Large intestine (tissue), 3 donors: ENCODE measurements at regions not wholly inside any gene's neighbourhood (a gene's known extent, or its start where the extent isn't known, plus 50 kb on each side); places are given as distances from the start of the nearest gene placed in this dataset.

Experiments used
- DNase-seq, 2 donors: peaks; one replicate each; pipeline versions ENCODE4 v3.0.0 to v3.0.0-alpha.2; 2013
- H3K27ac ChIP-seq: one replicate; pipeline ENCODE4 v1.5.1; 2013; ENCODE audit warnings: low read length
- H3K27me3 ChIP-seq: 2 replicates; pipeline ENCODE4 v1.6.1; 2013; ENCODE audit warnings: low read length; ENCODE audit not compliant: control insufficient read depth, insufficient read depth
- H3K36me3 ChIP-seq: 2 replicates; pipeline ENCODE4 v1.6.1; 2013; ENCODE audit warnings: low read length; ENCODE audit not compliant: control insufficient read depth, insufficient read depth
- H3K4me1 ChIP-seq: one replicate; pipeline ENCODE4 v1.6.1; 2013; ENCODE audit warnings: low read length; ENCODE audit not compliant: control insufficient read depth, insufficient read depth
- H3K4me3 ChIP-seq: one replicate; pipeline ENCODE4 v1.5.1; 2013; ENCODE audit warnings: low read length
- H3K9me3 ChIP-seq: one replicate; pipeline ENCODE4 v1.6.1; 2013; ENCODE audit warnings: mild to moderate bottlenecking, low read depth, low read length, moderate library complexity; ENCODE audit not compliant: control insufficient read depth
- WGBS: methylation state at CpG from one replicate; pipeline ENCODE4 v1.1.5; 2013; ENCODE audit warnings: low lambda C conversion rate; ENCODE audit not compliant: insufficient coverage; 5-methylcytosine and 5-hydroxymethylcytosine counted together

- Histone ChIP-seq H3K4me3 (no peak overlapping the region), H3K9me3 (no peaks in the 10 kb centered on the region), H3K4me1 (no peaks in the 10 kb centered on the region), H3K27me3 (no peaks in the 10 kb centered on the region), H3K36me3 (no peaks in the 10 kb centered on the region), H3K27ac (no peak overlapping the region)
- no CpG with 5 or more reads among the region's 3 CpGs for WGBS
- no peak for DNase-seq
These were observed 1062.2 kb upstream of the FBXO33 start for GRCh38 chr14:40494483-40494882.

- DNase-seq = no peak
- H3K27ac ChIP-seq = no peak overlapping the region
- no peaks in the 10 kb centered on the region for H3K36me3 ChIP-seq
- WGBS = no CpG with 5 or more reads among the region's 1 CpG
- H3K9me3 ChIP-seq = no peaks in the 10 kb centered on the region
- no peaks in the 10 kb centered on the region for H3K4me1 ChIP-seq
- H3K4me3 ChIP-seq = no peak overlapping the region
- H3K27me3 ChIP-seq = no peaks in the 10 kb centered on the region
These were observed 1055.6 kb upstream of the FBXO33 start for GRCh38 chr14:40487824-40488223.

GRCh38 chr14:40485688-40486087, 1053.5 kb upstream of the FBXO33 start:
- H3K27me3 ChIP-seq = no peaks in the 10 kb centered on the region
- no peaks in the 10 kb centered on the region for H3K9me3 ChIP-seq
- DNase-seq = no peak
- no peaks in the 10 kb centered on the region for H3K4me1 ChIP-seq
- no peak overlapping the region for H3K27ac ChIP-seq
- H3K4me3 ChIP-seq = no peak overlapping the region
- no peaks in the 10 kb centered on the region for H3K36me3 ChIP-seq

GRCh38 chr14:40476005-40476404, 1043.8 kb upstream of the FBXO33 start:
- Histone ChIP-seq H3K9me3 (peaks cover 3% of the 10 kb centered on the region), H3K36me3 (no peaks in the 10 kb centered on the region), H3K27ac (no peak overlapping the region), H3K27me3 (no peaks in the 10 kb centered on the region), H3K4me3 (no peak overlapping the region), H3K4me1 (no peaks in the 10 kb centered on the region)
- no CpG with 5 or more reads among the region's 1 CpG for WGBS
- DNase-seq = no peak

GRCh38 chr14:40467969-40468368, 1035.7 kb upstream of the FBXO33 start:
- H3K4me1 ChIP-seq = no peaks in the 10 kb centered on the region
- H3K9me3 ChIP-seq = peaks cover 12% of the 10 kb centered on the region
- H3K27ac ChIP-seq = no peak overlapping the region
- no peaks in the 10 kb centered on the region for H3K27me3 ChIP-seq
- no CpG with 5 or more reads among the region's 1 CpG for WGBS
- H3K36me3 ChIP-seq = no peaks in the 10 kb centered on the region
- DNase-seq = no peak
- no peak overlapping the region for H3K4me3 ChIP-seq

- Histone ChIP-seq H3K27ac (no peak overlapping the region), H3K36me3 (no peaks in the 10 kb centered on the region), H3K4me3 (no peak overlapping the region), H3K27me3 (no peaks in the 10 kb centered on the region), H3K4me1 (no peaks in the 10 kb centered on the region), H3K9me3 (peaks cover 5% of the 10 kb centered on the region)
- no CpG with 5 or more reads among the region's 2 CpGs for WGBS
- no peak for DNase-seq
These were observed 1032.3 kb upstream of the FBXO33 start for GRCh38 chr14:40464531-40464930.

- no peaks in the 10 kb centered on the region for H3K27me3 ChIP-seq
- no CpG with 5 or more reads among the region's 6 CpGs for WGBS
- no peak for DNase-seq
- H3K4me3 ChIP-seq = no peak overlapping the region
- H3K36me3 ChIP-seq = no peaks in the 10 kb centered on the region
- H3K9me3 ChIP-seq = peaks cover 5% of the 10 kb centered on the region
- H3K27ac ChIP-seq = no peak overlapping the region
- no peaks in the 10 kb centered on the region for H3K4me1 ChIP-seq
These were observed 1031.7 kb upstream of the FBXO33 start for GRCh38 chr14:40463886-40464285.

GRCh38 chr14:40452674-40453073, 1020.4 kb upstream of the FBXO33 start:
- Histone ChIP-seq H3K27ac (no peak overlapping the region), H3K36me3 (no peaks in the 10 kb centered on the region), H3K4me3 (no peak overlapping the region), H3K9me3 (peaks cover 4% of the 10 kb centered on the region), H3K4me1 (no peaks in the 10 kb centered on the region), H3K27me3 (no peaks in the 10 kb centered on the region)
- DNase-seq = no peak
- WGBS = 93% methylated on average over 1 of the region's 1 CpG

- no CpG with 5 or more reads among the region's 3 CpGs for WGBS
- Histone ChIP-seq H3K27me3 (no peaks in the 10 kb centered on the region), H3K4me3 (no peak overlapping the region), H3K9me3 (no peaks in the 10 kb centered on the region), H3K27ac (no peak overlapping the region), H3K4me1 (no peaks in the 10 kb centered on the region), H3K36me3 (no peaks in the 10 kb centered on the region)
- no peak for DNase-seq
These were observed 1014.8 kb upstream of the FBXO33 start for GRCh38 chr14:40447017-40447416.

GRCh38 chr14:40445020-40445419, 1012.8 kb upstream of the FBXO33 start:
- Histone ChIP-seq H3K4me1 (no peaks in the 10 kb centered on the region), H3K27me3 (no peaks in the 10 kb centered on the region), H3K9me3 (no peaks in the 10 kb centered on the region), H3K4me3 (no peak overlapping the region), H3K36me3 (no peaks in the 10 kb centered on the region), H3K27ac (no peak overlapping the region)
- 94% methylated on average over 5 of the region's 5 CpGs for WGBS
- no peak for DNase-seq

- H3K27ac ChIP-seq = no peak overlapping the region
- H3K36me3 ChIP-seq = no peaks in the 10 kb centered on the region
- 83% methylated on average over 3 of the region's 3 CpGs for WGBS
- H3K9me3 ChIP-seq = no peaks in the 10 kb centered on the region
- DNase-seq = no peak
- no peak overlapping the region for H3K4me3 ChIP-seq
- no peaks in the 10 kb centered on the region for H3K4me1 ChIP-seq
- H3K27me3 ChIP-seq = no peaks in the 10 kb centered on the region
These were observed 1004.3 kb upstream of the FBXO33 start for GRCh38 chr14:40436551-40436950.
